AG10803 (cell line): ENCODE measurements at regions not wholly inside any gene's neighbourhood (a gene's known extent, or its start where the extent isn't known, plus 50 kb on each side); places are given as distances from the start of the nearest gene placed in this dataset.

Experiments
- DNase-seq: peaks from one replicate; pipeline ENCODE4 v3.0.0; 2010; ENCODE audit warnings: low read depth
- H3K4me3 ChIP-seq: 2 replicates; pipeline ENCODE4 v1.5.1; 2011; ENCODE audit warnings: mild to moderate bottlenecking, low read length, control low read depth
- TF ChIP-seq, protein P1 (sequence below): conservative IDR thresholded peaks from 2 replicates; pipeline ENCODE4 v1.5.1; 2011; ENCODE audit warnings: mild to moderate bottlenecking, low read length, control low read depth, inconsistent platforms

DNA sequence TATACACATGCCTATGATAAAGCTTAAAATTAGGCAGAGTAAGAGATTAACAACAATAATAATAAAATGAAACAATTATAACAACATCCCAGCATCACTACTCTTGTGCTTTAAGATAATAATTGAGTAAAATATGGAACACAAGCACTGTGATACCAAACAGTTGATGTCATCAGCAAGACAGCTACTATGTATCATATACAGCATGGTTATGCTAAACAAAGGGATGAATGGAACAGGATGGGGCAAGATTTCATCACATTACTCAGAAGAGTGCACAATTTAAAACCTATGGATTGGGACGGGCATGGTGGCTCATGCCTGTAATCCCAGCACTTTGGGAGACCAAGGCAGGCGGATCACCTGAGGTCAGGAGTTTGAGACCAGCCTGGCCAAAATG is 1221.0 kb downstream of the SUCLG1 start:
- no peak for DNase-seq
- TF ChIP-seq, protein P1, sequence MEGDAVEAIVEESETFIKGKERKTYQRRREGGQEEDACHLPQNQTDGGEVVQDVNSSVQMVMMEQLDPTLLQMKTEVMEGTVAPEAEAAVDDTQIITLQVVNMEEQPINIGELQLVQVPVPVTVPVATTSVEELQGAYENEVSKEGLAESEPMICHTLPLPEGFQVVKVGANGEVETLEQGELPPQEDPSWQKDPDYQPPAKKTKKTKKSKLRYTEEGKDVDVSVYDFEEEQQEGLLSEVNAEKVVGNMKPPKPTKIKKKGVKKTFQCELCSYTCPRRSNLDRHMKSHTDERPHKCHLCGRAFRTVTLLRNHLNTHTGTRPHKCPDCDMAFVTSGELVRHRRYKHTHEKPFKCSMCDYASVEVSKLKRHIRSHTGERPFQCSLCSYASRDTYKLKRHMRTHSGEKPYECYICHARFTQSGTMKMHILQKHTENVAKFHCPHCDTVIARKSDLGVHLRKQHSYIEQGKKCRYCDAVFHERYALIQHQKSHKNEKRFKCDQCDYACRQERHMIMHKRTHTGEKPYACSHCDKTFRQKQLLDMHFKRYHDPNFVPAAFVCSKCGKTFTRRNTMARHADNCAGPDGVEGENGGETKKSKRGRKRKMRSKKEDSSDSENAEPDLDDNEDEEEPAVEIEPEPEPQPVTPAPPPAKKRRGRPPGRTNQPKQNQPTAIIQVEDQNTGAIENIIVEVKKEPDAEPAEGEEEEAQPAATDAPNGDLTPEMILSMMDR, result no peak
- no peak overlapping the region for H3K4me3 ChIP-seq

DNA sequence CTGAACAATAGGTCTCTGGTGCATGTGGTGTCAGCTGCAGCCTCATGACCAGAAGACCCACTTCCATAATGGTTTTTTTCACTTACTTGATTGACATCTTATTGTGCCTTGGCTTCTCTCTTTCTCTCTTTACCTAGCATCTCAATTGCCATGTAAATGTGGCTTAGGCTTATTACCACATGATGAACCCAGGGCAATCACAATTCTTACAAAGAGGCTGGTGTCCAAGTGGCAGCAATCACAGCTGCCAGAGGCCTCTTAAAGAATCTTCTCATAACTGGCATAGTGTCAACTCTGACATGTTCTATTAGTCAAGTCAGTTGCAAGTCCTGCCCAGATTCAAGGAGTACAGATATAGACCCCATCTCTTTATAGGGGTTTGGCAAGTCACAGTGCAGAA is 1224.8 kb downstream of the SUCLG1 start:
- TF ChIP-seq, protein P1, result no peak
- DNase-seq, result no peak
- H3K4me3 ChIP-seq, result no peak overlapping the region

DNA sequence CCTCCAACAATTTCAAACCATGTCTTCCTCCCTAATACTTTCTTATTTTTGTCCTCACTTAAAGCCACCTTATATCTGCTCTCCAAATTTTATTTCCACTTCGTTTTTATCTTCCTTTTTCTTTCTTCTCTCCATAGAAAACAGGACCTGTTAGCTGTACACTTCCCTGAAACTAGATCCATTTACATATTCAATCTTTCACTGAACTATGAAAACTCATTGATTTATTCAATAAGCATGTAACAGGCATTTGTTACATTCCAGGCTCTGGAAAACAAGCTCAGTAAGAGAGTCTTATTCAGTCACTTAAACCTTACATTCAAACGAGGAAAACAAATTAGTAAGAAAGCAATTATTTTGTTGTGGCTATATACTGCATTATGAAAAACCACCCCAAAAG is 1225.3 kb downstream of the SUCLG1 start:
- DNase-seq, result no peak
- TF ChIP-seq, protein P1, result no peak
- no peak overlapping the region for H3K4me3 ChIP-seq

DNA sequence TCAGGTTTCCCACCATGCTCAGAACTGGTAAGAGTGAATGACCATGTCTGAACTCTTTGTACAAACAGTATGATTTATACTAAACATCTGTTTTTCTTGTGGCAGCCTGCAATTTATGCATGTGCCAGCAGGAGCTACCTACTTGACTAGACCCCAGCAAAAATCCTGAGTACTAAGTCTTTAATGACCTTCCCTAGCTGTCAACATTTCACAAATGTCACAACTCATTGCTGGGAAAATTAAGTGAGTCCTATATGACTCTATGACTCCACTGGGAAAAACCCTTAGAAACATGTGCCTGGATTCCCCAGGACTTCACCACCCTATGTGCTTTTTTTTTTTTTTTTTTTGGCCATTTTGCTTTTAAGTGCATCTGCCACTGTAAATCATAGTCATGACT is 1225.8 kb downstream of the SUCLG1 start:
- TF ChIP-seq, protein P1, result no peak
- DNase-seq, result no peak
- H3K4me3 ChIP-seq, result no peak overlapping the region

GRCh38 chr2:83229443-83229842 is 1229.6 kb downstream of the SUCLG1 start:
- TF ChIP-seq, protein P1, result no peak
- H3K4me3 ChIP-seq, result no peak overlapping the region
- DNase-seq, result no peak

DNA sequence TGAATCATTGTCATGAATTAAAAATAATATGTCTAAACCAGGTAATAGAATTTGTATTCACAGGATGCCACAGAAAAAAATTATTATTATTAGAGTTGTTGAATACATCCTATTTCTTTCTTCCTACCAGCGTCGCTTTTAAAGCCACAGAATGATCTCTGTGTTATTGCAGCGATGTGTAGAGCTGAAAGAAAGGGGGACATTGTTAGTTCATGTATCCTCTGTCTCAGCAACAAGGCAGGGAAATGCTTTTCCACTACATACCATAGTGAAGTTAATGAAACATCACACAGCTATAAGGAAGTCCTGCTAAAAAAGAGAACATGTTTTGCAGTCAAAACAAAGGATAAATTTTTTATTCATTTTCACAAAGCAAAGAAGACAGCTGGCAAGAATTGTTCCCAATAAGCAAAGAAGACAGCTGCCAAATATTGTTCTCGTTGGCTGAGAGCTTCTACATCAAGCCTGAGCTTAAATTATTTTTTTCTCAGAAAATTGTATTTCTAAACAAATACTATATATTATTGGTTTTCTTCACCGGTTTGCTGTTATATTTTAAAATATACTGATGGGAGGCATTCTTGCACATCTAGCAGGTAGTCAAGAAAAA is 1234.4 kb downstream of the SUCLG1 start:
- no peak overlapping the region for H3K4me3 ChIP-seq
- TF ChIP-seq, protein P1, result no peak
- DNase-seq, result no peak

DNA sequence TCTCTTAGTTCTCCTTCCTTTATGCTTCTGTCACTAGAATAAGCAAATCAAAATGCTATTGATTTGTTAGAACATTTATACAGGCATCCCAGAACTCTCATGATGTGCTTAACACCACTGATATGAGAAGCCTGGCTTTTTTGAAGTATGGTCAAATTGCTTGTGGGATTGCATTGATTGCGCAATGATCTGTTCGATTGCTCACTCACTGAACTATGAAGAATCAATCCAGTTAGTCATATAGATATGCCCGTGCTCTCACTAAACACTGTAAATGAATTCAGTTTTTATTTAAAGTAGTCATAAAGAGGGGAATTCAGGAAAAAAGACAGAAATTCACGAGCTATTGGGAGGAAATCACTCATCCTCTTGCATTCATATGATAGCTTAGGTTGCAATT is 1237.8 kb downstream of the SUCLG1 start:
- TF ChIP-seq, protein P1, result no peak

More for the DNA sequence above, 1237.8 kb downstream of the SUCLG1 start:
- no peak overlapping the region for H3K4me3 ChIP-seq
- DNase-seq, result peak; percentile 24
